Activated T-helper 17 cell treated with anti-CD3 and anti-CD28 coated beads, Interleukin-2, amount 50 U/mL, for 72 hours (primary cell): ENCODE measurements at regions not wholly inside any gene's neighbourhood (a gene's known extent, or its start where the extent isn't known, plus 50 kb on each side); places are given as distances from the start of the nearest gene placed in this dataset.

ENCODE experiments used
- ATAC-seq: fragments of 150-1000 bp; cut with Tn5 transposase; replicated peaks from 2 replicates; pipeline ENCODE4 v1.10.0; 2021; ENCODE audit warnings: mild to moderate bottlenecking, moderate library complexity
- H3K27ac Mint-ChIP-seq: one replicate; pipeline ENCODE4 v1.8.0; 2022; ENCODE audit warnings: mixed read lengths
- H3K27me3 Mint-ChIP-seq: one replicate; pipeline ENCODE4 v1.8.0; 2022; ENCODE audit warnings: mixed read lengths
- H3K36me3 Mint-ChIP-seq: one replicate; pipeline ENCODE4 v1.8.0; 2022; ENCODE audit warnings: low read depth, mild to moderate bottlenecking, mixed read lengths
- H3K4me1 Mint-ChIP-seq: one replicate; pipeline ENCODE4 v1.8.0; 2022; ENCODE audit warnings: mixed read lengths
- H3K4me3 Mint-ChIP-seq: one replicate; pipeline ENCODE4 v1.8.0; 2022; ENCODE audit warnings: mild to moderate bottlenecking, mixed read lengths
- H3K9me3 Mint-ChIP-seq: one replicate; pipeline ENCODE4 v1.8.0; 2022; ENCODE audit warnings: mixed read lengths

- no peaks in the 10 kb centered on the region for H3K36me3 Mint-ChIP-seq
- no peak overlapping the region for H3K27ac Mint-ChIP-seq
- H3K27me3 Mint-ChIP-seq = no peaks in the 10 kb centered on the region
- no peak overlapping the region for H3K4me3 Mint-ChIP-seq
- H3K9me3 Mint-ChIP-seq = peaks cover 37% of the 10 kb centered on the region
- no peaks in the 10 kb centered on the region for H3K4me1 Mint-ChIP-seq
- no peak for ATAC-seq
These were observed 512.2 kb upstream of the GRIA1 start for GRCh38 chr5:152978141-152978835.

- Mint-ChIP-seq H3K36me3 (no peaks in the 10 kb centered on the region), H3K9me3 (peaks cover 6% of the 10 kb centered on the region), H3K27me3 (no peaks in the 10 kb centered on the region), H3K4me3 (no peak overlapping the region), H3K4me1 (no peaks in the 10 kb centered on the region), H3K27ac (no peak overlapping the region)
- no peak for ATAC-seq
These were observed 503.3 kb upstream of the GRIA1 start for GRCh38 chr5:152987131-152987530.

- Mint-ChIP-seq H3K27me3 (no peaks in the 10 kb centered on the region), H3K9me3 (no peaks in the 10 kb centered on the region), H3K27ac (no peak overlapping the region), H3K4me3 (no peak overlapping the region), H3K4me1 (no peaks in the 10 kb centered on the region), H3K36me3 (no peaks in the 10 kb centered on the region)
- ATAC-seq = no peak
These were observed 500.3 kb upstream of the GRIA1 start for GRCh38 chr5:152990217-152990616.

GRCh38 chr5:152990649-152991048 is 499.8 kb upstream of the GRIA1 start:
- no peak for ATAC-seq
- Mint-ChIP-seq H3K27me3 (no peaks in the 10 kb centered on the region), H3K4me1 (no peaks in the 10 kb centered on the region), H3K36me3 (no peaks in the 10 kb centered on the region), H3K9me3 (no peaks in the 10 kb centered on the region), H3K4me3 (no peak overlapping the region), H3K27ac (no peak overlapping the region)

GRCh38 chr5:152994033-152994680 is 496.3 kb upstream of the GRIA1 start:
- H3K36me3 Mint-ChIP-seq = no peaks in the 10 kb centered on the region
- H3K27me3 Mint-ChIP-seq = no peaks in the 10 kb centered on the region
- H3K4me3 Mint-ChIP-seq = no peak overlapping the region
- no peak for ATAC-seq
- no peaks in the 10 kb centered on the region for H3K4me1 Mint-ChIP-seq
- H3K9me3 Mint-ChIP-seq = no peaks in the 10 kb centered on the region
- H3K27ac Mint-ChIP-seq = no peak overlapping the region

- Mint-ChIP-seq H3K36me3 (no peaks in the 10 kb centered on the region), H3K4me1 (no peaks in the 10 kb centered on the region), H3K27me3 (no peaks in the 10 kb centered on the region), H3K9me3 (no peaks in the 10 kb centered on the region), H3K27ac (no peak overlapping the region), H3K4me3 (no peak overlapping the region)
- ATAC-seq = no peak
These were observed 495.2 kb upstream of the GRIA1 start for GRCh38 chr5:152995214-152995725.

- Mint-ChIP-seq H3K27me3 (no peaks in the 10 kb centered on the region), H3K4me3 (no peak overlapping the region), H3K27ac (no peak overlapping the region), H3K36me3 (no peaks in the 10 kb centered on the region), H3K9me3 (peaks cover 13% of the 10 kb centered on the region), H3K4me1 (no peaks in the 10 kb centered on the region)
- ATAC-seq = no peak
These were observed 484.8 kb upstream of the GRIA1 start for GRCh38 chr5:153005711-153006110.

GRCh38 chr5:153006681-153007080 is 483.8 kb upstream of the GRIA1 start:
- Mint-ChIP-seq H3K4me3 (no peak overlapping the region), H3K9me3 (peaks cover 18% of the 10 kb centered on the region)

GRCh38 chr5:153014194-153014593 is 476.3 kb upstream of the GRIA1 start:
- Mint-ChIP-seq H3K9me3 (peaks cover 10% of the 10 kb centered on the region), H3K4me3 (no peak overlapping the region), H3K4me1 (no peaks in the 10 kb centered on the region), H3K27ac (no peak overlapping the region), H3K27me3 (no peaks in the 10 kb centered on the region), H3K36me3 (no peaks in the 10 kb centered on the region)
- ATAC-seq = no peak

More at GRCh38 chr5:153006681-153007080, 483.8 kb upstream of the GRIA1 start:
- ATAC-seq = no peak
- Mint-ChIP-seq H3K27me3 (no peaks in the 10 kb centered on the region), H3K4me1 (no peaks in the 10 kb centered on the region), H3K36me3 (no peaks in the 10 kb centered on the region), H3K27ac (no peak overlapping the region)

- no peaks in the 10 kb centered on the region for H3K36me3 Mint-ChIP-seq
- no peak overlapping the region for H3K27ac Mint-ChIP-seq
- H3K4me1 Mint-ChIP-seq = no peaks in the 10 kb centered on the region
- H3K27me3 Mint-ChIP-seq = no peaks in the 10 kb centered on the region
- no peak overlapping the region for H3K4me3 Mint-ChIP-seq
- H3K9me3 Mint-ChIP-seq = peaks cover 16% of the 10 kb centered on the region
- ATAC-seq = no peak
These were observed 472.3 kb upstream of the GRIA1 start for GRCh38 chr5:153018121-153018520.

- H3K4me3 Mint-ChIP-seq = no peak overlapping the region
- H3K4me1 Mint-ChIP-seq = no peaks in the 10 kb centered on the region
- H3K36me3 Mint-ChIP-seq = no peaks in the 10 kb centered on the region
- ATAC-seq = no peak
- H3K9me3 Mint-ChIP-seq = peaks cover 9% of the 10 kb centered on the region
- no peaks in the 10 kb centered on the region for H3K27me3 Mint-ChIP-seq
- no peak overlapping the region for H3K27ac Mint-ChIP-seq
These were observed 459.4 kb upstream of the GRIA1 start for GRCh38 chr5:153030755-153031725.

GRCh38 chr5:153039501-153039900 is 451.0 kb upstream of the GRIA1 start:
- Mint-ChIP-seq H3K27ac (no peak overlapping the region), H3K4me3 (no peak overlapping the region), H3K36me3 (no peaks in the 10 kb centered on the region), H3K27me3 (no peaks in the 10 kb centered on the region), H3K4me1 (no peaks in the 10 kb centered on the region), H3K9me3 (peaks cover 29% of the 10 kb centered on the region)
- ATAC-seq = no peak

- peaks cover 20% of the 10 kb centered on the region for H3K9me3 Mint-ChIP-seq
- H3K27ac Mint-ChIP-seq = no peak overlapping the region
- H3K27me3 Mint-ChIP-seq = no peaks in the 10 kb centered on the region
- no peaks in the 10 kb centered on the region for H3K36me3 Mint-ChIP-seq
- H3K4me3 Mint-ChIP-seq = no peak overlapping the region
- ATAC-seq = no peak
- no peaks in the 10 kb centered on the region for H3K4me1 Mint-ChIP-seq
These were observed 446.6 kb upstream of the GRIA1 start for GRCh38 chr5:153043886-153044285.

- H3K4me3 Mint-ChIP-seq = no peak overlapping the region
- H3K36me3 Mint-ChIP-seq = no peaks in the 10 kb centered on the region
- no peak overlapping the region for H3K27ac Mint-ChIP-seq
- H3K4me1 Mint-ChIP-seq = no peaks in the 10 kb centered on the region
- H3K27me3 Mint-ChIP-seq = no peaks in the 10 kb centered on the region
- ATAC-seq = no peak
- peaks cover 10% of the 10 kb centered on the region for H3K9me3 Mint-ChIP-seq
These were observed 439.8 kb upstream of the GRIA1 start for GRCh38 chr5:153050496-153051179.
